ENCODE measurements at regions not wholly inside any gene's neighbourhood (a gene's known extent, or its start where the extent isn't known, plus 50 kb on each side); places are given as distances from the start of the nearest gene placed in this dataset.

- H3K4me3 ChIP-seq (ENCODE audit: low read depth, low read length), result no peak overlapping the region
- no peak for DNase-seq (ENCODE audit: low read depth)
Measured at GRCh38 chr4:8938623-8939022, 67.0 kb upstream of the HMX1 start.

- H3K4me3 ChIP-seq (ENCODE audit: low read depth, low read length), result no peak overlapping the region
- DNase-seq (ENCODE audit: low read depth), result no peak
Measured at GRCh38 chr4:8938137-8938536, 66.5 kb upstream of the HMX1 start.

- no peak overlapping the region for H3K4me3 ChIP-seq (ENCODE audit: low read depth, low read length)
- DNase-seq (ENCODE audit: low read depth), result no peak
Measured at GRCh38 chr4:8932884-8933283, 61.2 kb upstream of the HMX1 start.

GRCh38 chr4:8928074-8928473 lies 56.4 kb upstream of the HMX1 start:
- H3K4me3 ChIP-seq (ENCODE audit: low read depth, low read length), result no peak overlapping the region
- no peak for DNase-seq (ENCODE audit: low read depth)

DNA sequence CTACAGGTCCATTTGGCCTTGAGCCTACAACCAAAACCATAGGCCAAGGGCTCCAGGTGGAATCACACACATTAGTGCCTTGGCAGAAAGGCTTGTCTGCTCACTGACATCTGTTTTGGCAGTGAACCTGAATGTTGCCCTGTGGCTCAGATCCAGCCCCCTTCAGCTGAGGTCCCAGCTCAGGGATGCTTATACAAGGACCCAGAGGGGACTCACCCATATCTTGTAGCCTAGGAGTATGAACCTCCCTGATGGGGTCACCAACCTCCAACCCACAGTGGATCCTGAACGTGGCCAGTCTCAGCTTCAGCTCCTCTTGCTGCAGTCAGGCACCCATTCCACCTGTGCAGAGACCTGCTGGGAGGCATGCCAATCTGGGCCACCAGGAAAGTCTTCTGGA lies 50.8 kb upstream of the HMX1 start:
- DNase-seq (ENCODE audit: low read depth), result no peak

DNA sequence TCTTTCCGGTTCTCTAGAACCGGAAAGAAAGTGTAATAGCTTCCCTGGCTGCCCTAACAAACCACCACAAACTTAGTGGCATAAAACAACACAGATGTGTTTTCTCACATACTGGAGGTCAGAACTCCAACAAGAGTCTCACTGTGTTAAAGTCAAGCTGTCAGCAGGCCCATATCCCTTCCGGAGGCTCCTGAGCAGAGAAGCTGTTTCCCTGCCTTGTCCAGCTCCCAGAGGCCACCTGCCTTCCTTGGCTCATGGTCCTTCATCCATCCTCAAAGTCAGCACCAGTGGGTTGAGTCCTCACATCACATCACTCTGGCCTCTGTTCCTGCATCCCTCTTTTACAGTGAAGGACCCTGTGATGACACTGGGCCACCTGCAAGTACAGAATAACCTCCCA lies 49.8 kb upstream of the HMX1 start:
- DNase-seq (ENCODE audit: low read depth), result no peak
- no peak overlapping the region for H3K4me3 ChIP-seq (ENCODE audit: low read depth, low read length)

More for the DNA sequence above, 50.8 kb upstream of the HMX1 start:
- no peak overlapping the region for H3K4me3 ChIP-seq (ENCODE audit: low read depth, low read length)

Measured in skeletal muscle cell (primary cell).